ENCODE measurements at regions not wholly inside any gene's neighbourhood (a gene's known extent, or its start where the extent isn't known, plus 50 kb on each side); places are given as distances from the start of the nearest gene placed in this dataset.
A peak's percentile ranks its signal among the peaks of the same experiment; 100 is the strongest.

GRCh38 chr6:105850261-105851112 is 235.6 kb upstream of the PRDM1 start:
- no peak for DNase-seq (ENCODE audit: low spot score)

- DNase-seq (ENCODE audit: low spot score), result peak; percentile 53
These were observed 236.4 kb upstream of the PRDM1 start for GRCh38 chr6:105849746-105850145.

GRCh38 chr6:105847433-105847832 is 238.7 kb upstream of the PRDM1 start:
- DNase-seq (ENCODE audit: low spot score), result no peak

- peak; percentile 35 for DNase-seq (ENCODE audit: low spot score)
These were observed 241.8 kb upstream of the PRDM1 start for GRCh38 chr6:105844275-105844883.

- peak; percentile 21 for DNase-seq (ENCODE audit: low spot score)
These were observed 246.9 kb upstream of the PRDM1 start for GRCh38 chr6:105839266-105839665.

- peak; percentile 34 for DNase-seq (ENCODE audit: low spot score)
These were observed 248.0 kb upstream of the PRDM1 start for GRCh38 chr6:105838171-105838570.

- DNase-seq (ENCODE audit: low spot score), result no peak
These were observed 249.2 kb upstream of the PRDM1 start for GRCh38 chr6:105836889-105837288.

- DNase-seq (ENCODE audit: low spot score), result no peak
These were observed 249.8 kb upstream of the PRDM1 start for GRCh38 chr6:105836379-105836778.

GRCh38 chr6:105835373-105835772 is 250.8 kb upstream of the PRDM1 start:
- DNase-seq (ENCODE audit: low spot score), result no peak

- DNase-seq (ENCODE audit: low spot score), result no peak
These were observed 251.9 kb upstream of the PRDM1 start for GRCh38 chr6:105833959-105834947.

GRCh38 chr6:105832313-105832761 is 253.8 kb upstream of the PRDM1 start:
- DNase-seq (ENCODE audit: low spot score), result no peak

- no peak for DNase-seq (ENCODE audit: low spot score)
These were observed 254.6 kb upstream of the PRDM1 start for GRCh38 chr6:105831311-105832097.

- no peak for DNase-seq (ENCODE audit: low spot score)
These were observed 260.9 kb upstream of the PRDM1 start for GRCh38 chr6:105825210-105825609.

- peak; percentile 49 for DNase-seq (ENCODE audit: low spot score)
These were observed 261.4 kb upstream of the PRDM1 start for GRCh38 chr6:105824732-105825131.

GRCh38 chr6:105821777-105822176 is 264.4 kb upstream of the PRDM1 start:
- no peak for DNase-seq (ENCODE audit: low spot score)

- no peak for DNase-seq (ENCODE audit: low spot score)
These were observed 265.1 kb upstream of the PRDM1 start for GRCh38 chr6:105821027-105821426.

GRCh38 chr6:105819745-105820144 is 266.4 kb upstream of the PRDM1 start:
- no peak for DNase-seq (ENCODE audit: low spot score)

- no peak for DNase-seq (ENCODE audit: low spot score)
These were observed 267.6 kb upstream of the PRDM1 start for GRCh38 chr6:105818505-105818904.

GRCh38 chr6:105817961-105818360 is 268.2 kb upstream of the PRDM1 start:
- no peak for DNase-seq (ENCODE audit: low spot score)

GRCh38 chr6:105817370-105817769 is 268.8 kb upstream of the PRDM1 start:
- no peak for DNase-seq (ENCODE audit: low spot score)

GRCh38 chr6:105816847-105817246 is 269.3 kb upstream of the PRDM1 start:
- DNase-seq (ENCODE audit: low spot score), result no peak
